HAP-1 (cell line): ENCODE measurements at regions not wholly inside any gene's neighbourhood (a gene's known extent, or its start where the extent isn't known, plus 50 kb on each side); places are given as distances from the start of the nearest gene placed in this dataset.
A peak's percentile ranks its signal among the peaks of the same experiment; 100 is the strongest.

ENCODE experiments used
- DNase-seq, 2 experiments: peaks; one replicate each; pipeline ENCODE4 v3.0.0-alpha.2; 2016 to 2020; ENCODE audit warnings: low spot score in 2 of 2
- H3K27me3 ChIP-seq: fragments of 250-450 bp; sonication (Bioruptor Pico); 2 replicates; pipeline ENCODE4 v1.5.1; 2020; ENCODE audit warnings: low read depth, mild to moderate bottlenecking, moderate library complexity
- H3K36me3 ChIP-seq: fragments of 250-450 bp; sonication (Bioruptor Pico); replicated peaks from 2 replicates; pipeline ENCODE4 v1.5.1; 2020; ENCODE audit warnings: mild to moderate bottlenecking
- H3K4me1 ChIP-seq: fragments of 250-450 bp; sonication (Bioruptor Pico); 2 replicates; pipeline ENCODE4 v1.5.1; 2020; ENCODE audit warnings: mild to moderate bottlenecking
- H3K4me3 ChIP-seq: fragments of 250-450 bp; sonication (Bioruptor Pico); 2 replicates; pipeline ENCODE4 v1.5.1; 2020; ENCODE audit warnings: mild to moderate bottlenecking, moderate library complexity
- H3K9me3 ChIP-seq: fragments of 250-450 bp; sonication (Bioruptor Pico); 2 replicates; pipeline ENCODE4 v1.5.1; 2020; ENCODE audit warnings: mild to moderate bottlenecking, moderate library complexity
- in situ Hi-C: fragments of 300-500 bp; cut with MboI; formaldehyde crosslinking; loops from 3 replicates; pipeline ENCODE4 v1.14.3; 2020; ENCODE audit warnings: low sequenced_read_pairs, inconsistent platforms, mixed read lengths

DNA sequence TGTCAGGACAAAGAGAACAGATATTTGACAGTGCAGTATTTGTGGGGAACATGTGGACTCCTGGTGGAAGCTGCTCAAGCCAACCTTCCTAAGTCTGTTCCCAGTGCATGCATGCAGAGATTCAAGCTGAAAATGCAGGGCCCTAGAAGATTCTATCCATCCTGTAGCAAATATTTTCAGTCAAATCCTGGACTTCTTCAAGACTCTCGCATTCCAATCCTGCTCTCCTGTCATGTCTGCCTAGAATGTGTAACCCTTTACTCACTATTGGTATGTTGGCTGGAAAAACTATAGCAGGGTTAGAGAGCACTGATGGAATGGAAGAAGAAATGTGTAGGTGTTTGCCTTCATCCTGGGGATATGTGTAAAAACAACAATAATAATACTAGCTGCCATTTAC lies 385.6 kb upstream of the PKN2 start:
- no peaks in the 10 kb centered on the region for H3K9me3 ChIP-seq
- H3K27me3 ChIP-seq, result no peaks in the 10 kb centered on the region
- H3K4me3 ChIP-seq, result no peak overlapping the region
- DNase-seq, result no peak
- H3K4me1 ChIP-seq, result peaks cover 49% of the 10 kb centered on the region
- H3K36me3 ChIP-seq, result no peaks in the 10 kb centered on the region
- in situ Hi-C loops, result loop anchor here (25.0 kb wide), 1 partner anchor 1011 kb away; no protein-coding TSS in a partner anchor

DNA sequence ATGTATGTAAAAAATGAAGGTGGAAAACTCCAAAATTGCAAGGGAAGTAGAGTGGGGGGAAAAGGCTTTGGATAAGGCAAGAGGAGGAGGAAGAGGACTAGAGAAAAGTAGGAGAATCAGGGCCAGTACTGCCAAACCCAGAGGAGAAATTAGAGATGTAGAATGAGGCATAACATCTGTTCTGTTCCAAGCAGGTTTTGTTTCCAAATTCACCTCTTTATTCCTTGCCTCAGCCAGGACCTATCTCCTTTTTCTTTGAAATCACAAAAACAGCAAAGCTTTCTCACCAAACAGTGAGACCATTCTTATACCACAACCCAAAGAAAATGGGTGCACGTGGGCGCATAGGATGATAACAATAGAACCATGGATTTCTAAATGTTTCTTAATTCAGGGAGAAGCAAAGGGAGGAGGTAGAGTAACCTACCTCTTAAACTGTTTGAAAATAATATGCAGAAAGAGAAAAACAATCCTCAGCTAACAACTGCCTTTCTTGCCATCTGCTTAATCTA lies 383.3 kb upstream of the PKN2 start:
- Histone ChIP-seq H3K36me3 (no peaks in the 10 kb centered on the region), H3K4me1 (peaks cover 32% of the 10 kb centered on the region), H3K4me3 (no peak overlapping the region), H3K9me3 (no peaks in the 10 kb centered on the region), H3K27me3 (no peaks in the 10 kb centered on the region)
- DNase-seq, result no peak
- in situ Hi-C loops, result no loop called here

DNA sequence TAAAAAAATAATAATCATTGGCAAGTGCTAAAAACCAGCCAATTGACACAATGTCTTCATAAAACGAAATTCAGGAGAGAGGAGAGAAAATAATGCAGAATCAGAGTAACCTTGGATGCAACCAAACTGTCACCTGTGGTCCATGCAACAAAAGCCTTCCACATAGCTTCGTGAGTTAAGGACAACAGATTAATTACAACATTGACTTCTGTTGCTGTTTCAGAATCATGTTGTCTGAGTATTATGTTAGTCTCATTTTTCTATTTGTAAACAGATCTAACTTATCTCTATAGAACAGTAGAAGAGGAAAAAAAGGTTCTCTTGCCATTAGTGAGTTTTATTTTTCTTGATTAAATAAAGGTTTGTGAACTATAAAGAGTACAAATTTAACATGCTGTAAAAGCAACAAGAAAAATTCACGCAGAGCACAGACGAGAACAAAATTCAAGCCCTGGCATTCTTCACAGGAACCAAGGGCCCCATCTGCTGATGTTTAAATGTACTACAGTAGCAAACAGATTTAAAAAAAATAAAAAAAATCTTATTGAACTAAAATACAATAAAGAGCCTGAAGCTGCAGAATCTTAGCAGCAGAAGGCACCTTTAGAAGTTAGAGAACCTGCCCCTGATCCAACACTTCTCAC lies 381.1 kb upstream of the PKN2 start:
- in situ Hi-C loops, result no loop called here
- H3K9me3 ChIP-seq, result no peaks in the 10 kb centered on the region
- H3K27me3 ChIP-seq, result no peaks in the 10 kb centered on the region
- no peak overlapping the region for H3K4me3 ChIP-seq
- peak; percentile 61 to 70 for DNase-seq
- peaks cover 15% of the 10 kb centered on the region for H3K4me1 ChIP-seq
- no peaks in the 10 kb centered on the region for H3K36me3 ChIP-seq

- no peak for DNase-seq
- Histone ChIP-seq H3K4me1 (no peaks in the 10 kb centered on the region), H3K9me3 (no peaks in the 10 kb centered on the region), H3K36me3 (no peaks in the 10 kb centered on the region), H3K4me3 (no peak overlapping the region), H3K27me3 (no peaks in the 10 kb centered on the region)
- in situ Hi-C loops, result no loop called here
Measured at GRCh38 chr1:88311265-88311664, 372.8 kb upstream of the PKN2 start.

DNA sequence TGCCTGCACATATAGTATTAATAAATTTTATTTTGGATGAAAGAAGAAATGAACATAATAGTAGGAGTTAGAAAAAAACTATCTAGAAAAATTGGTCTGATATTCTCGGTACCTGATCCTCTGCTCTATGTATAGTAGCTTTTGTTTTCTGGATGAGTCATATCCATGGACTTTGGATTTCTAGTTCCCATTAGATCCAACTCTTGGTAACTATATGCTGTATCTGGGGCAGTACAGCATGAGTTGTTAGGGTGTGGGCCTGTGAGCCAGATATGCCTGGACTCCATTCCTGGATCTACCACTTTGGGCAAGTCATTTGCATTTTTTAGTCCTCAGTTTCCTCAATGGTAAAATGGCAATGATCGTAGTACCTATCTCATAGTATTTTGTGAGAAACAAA lies 372.2 kb upstream of the PKN2 start:
- H3K4me3 ChIP-seq, result no peak overlapping the region
- no peak for DNase-seq
- H3K27me3 ChIP-seq, result no peaks in the 10 kb centered on the region
- no peaks in the 10 kb centered on the region for H3K9me3 ChIP-seq
- in situ Hi-C loops, result no loop called here
- no peaks in the 10 kb centered on the region for H3K36me3 ChIP-seq
- H3K4me1 ChIP-seq, result no peaks in the 10 kb centered on the region

DNA sequence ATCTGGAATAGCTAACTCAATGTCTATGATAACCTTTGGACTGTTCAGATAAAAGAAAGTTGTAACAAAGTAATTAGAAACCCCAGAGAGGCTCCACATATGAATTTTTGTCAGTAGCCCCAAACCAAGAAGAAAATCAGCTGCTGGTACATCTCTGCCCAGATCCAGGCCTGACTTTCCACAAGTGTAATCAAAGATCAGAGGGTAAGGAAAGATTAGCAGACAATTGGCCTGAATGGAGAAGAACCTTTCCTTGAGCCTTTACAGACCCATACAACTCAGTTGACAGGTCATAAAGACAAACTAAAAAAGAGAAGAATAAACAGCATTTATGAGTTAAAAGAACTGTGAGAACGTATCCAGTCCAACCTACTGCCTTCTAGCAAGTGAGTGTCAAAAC lies 366.7 kb upstream of the PKN2 start:
- H3K4me1 ChIP-seq, result no peaks in the 10 kb centered on the region
- no peaks in the 10 kb centered on the region for H3K27me3 ChIP-seq
- no peak overlapping the region for H3K4me3 ChIP-seq
- H3K36me3 ChIP-seq, result no peaks in the 10 kb centered on the region
- no peak for DNase-seq
- in situ Hi-C loops, result no loop called here
- H3K9me3 ChIP-seq, result no peaks in the 10 kb centered on the region

GRCh38 chr1:88318740-88319139 lies 365.3 kb upstream of the PKN2 start:
- in situ Hi-C loops, result no loop called here
- Histone ChIP-seq H3K4me3 (no peak overlapping the region), H3K4me1 (no peaks in the 10 kb centered on the region), H3K36me3 (no peaks in the 10 kb centered on the region), H3K27me3 (no peaks in the 10 kb centered on the region), H3K9me3 (no peaks in the 10 kb centered on the region)
- no peak for DNase-seq

DNA sequence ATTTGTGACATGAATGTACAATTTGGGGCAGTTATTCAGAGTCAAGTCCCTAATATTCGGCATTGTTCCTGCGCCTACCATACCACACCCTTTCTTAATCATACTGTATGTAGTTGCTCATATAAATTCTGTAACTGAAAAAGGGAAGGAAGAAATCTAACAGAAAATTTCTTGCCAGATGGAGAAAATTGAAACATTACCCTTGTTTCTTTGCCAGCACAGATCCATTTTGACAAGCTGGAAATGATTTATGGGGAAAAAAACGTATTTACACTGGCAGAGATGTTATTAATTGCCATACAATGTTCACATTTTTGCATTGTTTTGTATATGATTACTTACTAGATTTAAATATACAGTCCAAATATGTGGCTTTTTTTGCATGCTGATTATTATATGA lies 363.8 kb upstream of the PKN2 start:
- DNase-seq, result no peak
- Histone ChIP-seq H3K4me3 (no peak overlapping the region), H3K36me3 (no peaks in the 10 kb centered on the region), H3K9me3 (no peaks in the 10 kb centered on the region), H3K27me3 (no peaks in the 10 kb centered on the region), H3K4me1 (no peaks in the 10 kb centered on the region)
- in situ Hi-C loops, result no loop called here

- Histone ChIP-seq H3K36me3 (no peaks in the 10 kb centered on the region), H3K4me3 (no peak overlapping the region), H3K9me3 (no peaks in the 10 kb centered on the region), H3K4me1 (peaks cover under 1% of the 10 kb centered on the region; the same call in 1 of the 2 replicates), H3K27me3 (no peaks in the 10 kb centered on the region)
- in situ Hi-C loops, result no loop called here
- DNase-seq, result no peak
Measured at GRCh38 chr1:88321706-88322105, 362.4 kb upstream of the PKN2 start.

DNA sequence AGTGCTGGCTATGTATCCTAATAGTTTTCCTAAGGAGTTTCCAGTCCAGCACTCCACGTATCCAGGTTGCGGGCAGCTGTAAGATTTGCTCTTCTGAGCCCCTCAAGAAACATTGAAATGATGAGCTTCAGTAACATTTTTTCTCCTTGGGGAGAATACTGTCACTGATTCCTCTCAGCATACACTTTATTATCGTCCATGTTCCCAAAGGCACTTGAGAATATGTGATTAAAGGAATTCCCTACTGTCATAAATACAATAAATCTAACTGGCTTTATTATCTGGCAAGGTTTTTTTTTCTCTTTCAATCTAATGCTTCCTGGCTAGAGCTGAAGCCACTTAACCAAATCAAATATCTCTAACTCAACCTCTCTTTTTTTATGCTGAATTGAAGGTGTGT lies 359.2 kb upstream of the PKN2 start:
- Histone ChIP-seq H3K36me3 (no peaks in the 10 kb centered on the region), H3K4me3 (no peak overlapping the region), H3K4me1 (peaks cover 11% of the 10 kb centered on the region), H3K27me3 (no peaks in the 10 kb centered on the region), H3K9me3 (no peaks in the 10 kb centered on the region)
- DNase-seq, result no peak
- in situ Hi-C loops, result no loop called here

DNA sequence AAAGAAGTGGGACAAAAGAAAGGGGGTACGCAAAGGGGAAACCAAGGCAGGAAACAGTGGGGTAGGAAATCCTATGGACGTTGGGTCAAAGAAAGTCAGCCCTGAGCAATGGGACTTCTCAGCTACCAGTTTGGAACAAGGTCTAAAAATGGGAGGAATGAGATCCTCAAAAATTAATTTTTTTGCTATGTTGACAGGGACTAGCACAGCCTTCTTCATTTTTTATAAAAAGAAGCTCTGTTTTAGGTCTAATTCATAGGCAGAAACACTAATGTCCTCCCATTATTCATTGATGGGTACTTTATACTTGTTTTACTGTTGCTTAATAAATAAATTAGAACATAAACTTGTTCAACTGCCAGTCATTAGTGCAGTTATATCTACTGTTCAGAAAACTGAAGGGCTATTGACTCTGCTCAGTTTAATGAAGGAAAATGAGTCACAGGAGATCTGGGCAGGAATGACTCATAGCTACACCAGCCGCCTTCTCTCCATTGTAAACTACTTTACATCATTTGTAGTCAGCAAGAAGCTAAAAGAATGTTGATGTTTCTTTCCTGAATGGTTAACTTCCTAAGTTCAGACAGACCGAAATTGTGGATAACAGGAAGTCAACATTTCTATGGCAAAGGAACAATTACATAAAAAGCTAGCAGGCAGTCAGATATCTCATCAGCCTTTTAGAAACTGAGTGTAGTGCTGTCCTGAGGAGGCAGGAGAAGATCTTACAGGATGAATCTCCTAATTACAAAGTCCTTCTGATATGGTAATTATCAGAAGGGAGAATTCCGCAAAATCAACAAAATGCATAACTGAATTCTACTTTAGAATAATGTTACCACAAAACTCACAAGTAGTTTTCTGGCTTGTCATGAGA lies 356.4 kb upstream of the PKN2 start:
- in situ Hi-C loops, result no loop called here
- Histone ChIP-seq H3K4me3 (no peak overlapping the region), H3K36me3 (no peaks in the 10 kb centered on the region), H3K27me3 (no peaks in the 10 kb centered on the region), H3K9me3 (no peaks in the 10 kb centered on the region), H3K4me1 (peaks cover 24% of the 10 kb centered on the region)
- peak in 1 of 2 experiments; percentile 36 for DNase-seq

DNA sequence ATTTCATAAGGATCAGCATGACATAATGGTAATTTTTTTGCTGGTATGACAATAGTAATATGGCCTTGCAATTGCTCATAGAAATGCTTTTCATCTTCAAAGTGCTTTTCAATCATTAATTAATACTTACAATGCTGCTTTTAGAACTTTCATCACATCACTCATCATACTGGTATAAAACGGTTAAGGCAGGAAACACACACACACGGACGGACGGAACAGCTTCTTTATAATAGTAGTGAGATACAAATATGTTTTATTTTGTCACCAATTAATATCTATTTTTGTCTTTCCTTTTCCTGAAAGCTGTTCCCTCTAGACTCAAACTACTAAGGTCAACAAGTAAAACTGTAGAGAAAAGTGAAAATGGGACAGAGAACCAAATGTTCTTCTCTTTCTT lies 353.9 kb upstream of the PKN2 start:
- no peaks in the 10 kb centered on the region for H3K9me3 ChIP-seq
- H3K36me3 ChIP-seq, result no peaks in the 10 kb centered on the region
- no peak overlapping the region for H3K4me3 ChIP-seq
- in situ Hi-C loops, result no loop called here
- peaks cover 24% of the 10 kb centered on the region for H3K4me1 ChIP-seq
- H3K27me3 ChIP-seq, result no peaks in the 10 kb centered on the region
- no peak for DNase-seq

DNA sequence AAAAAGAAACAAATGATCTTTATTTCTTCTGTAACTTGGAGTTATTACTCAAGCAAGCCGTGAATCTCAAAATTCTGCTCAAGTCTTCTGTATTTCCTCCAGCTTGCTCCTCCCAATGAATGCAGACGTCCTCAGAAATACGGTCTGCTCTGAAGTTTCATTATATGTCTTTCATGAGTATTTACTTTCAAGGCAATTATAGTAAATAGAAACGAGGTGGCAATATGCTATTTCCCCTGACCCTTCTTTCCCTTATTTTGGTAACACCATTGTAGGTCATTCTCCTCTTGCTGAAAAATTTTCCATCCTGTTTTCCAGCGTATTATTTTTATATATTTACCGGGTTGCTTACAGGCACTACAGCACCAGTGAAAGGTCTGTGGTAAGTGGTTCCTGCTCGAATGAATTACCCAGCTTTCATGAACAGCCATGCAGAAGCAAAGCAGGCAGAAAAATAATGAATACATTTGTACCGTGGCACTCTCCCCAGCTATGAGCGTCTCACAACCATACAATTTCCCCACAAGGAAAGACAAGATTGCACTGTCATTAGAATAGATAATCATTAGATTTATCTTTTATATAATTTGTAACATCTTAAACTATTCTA lies 350.9 kb upstream of the PKN2 start:
- in situ Hi-C loops, result no loop called here
- H3K9me3 ChIP-seq, result no peaks in the 10 kb centered on the region
- DNase-seq, result no peak

GRCh38 chr1:88341447-88341846 lies 342.6 kb upstream of the PKN2 start:
- Histone ChIP-seq H3K4me3 (no peak overlapping the region), H3K4me1 (no peaks in the 10 kb centered on the region), H3K36me3 (no peaks in the 10 kb centered on the region), H3K9me3 (no peaks in the 10 kb centered on the region), H3K27me3 (no peaks in the 10 kb centered on the region)
- DNase-seq, result no peak
- in situ Hi-C loops, result no loop called here

More for the DNA sequence above, 350.9 kb upstream of the PKN2 start:
- Histone ChIP-seq H3K36me3 (no peaks in the 10 kb centered on the region), H3K4me1 (peaks cover 14% of the 10 kb centered on the region), H3K4me3 (no peak overlapping the region), H3K27me3 (no peaks in the 10 kb centered on the region)
